HG03439 (cell line): ENCODE measurements at regions not wholly inside any gene's neighbourhood (a gene's known extent, or its start where the extent isn't known, plus 50 kb on each side); places are given as distances from the start of the nearest gene placed in this dataset.
A peak's percentile ranks its signal among the peaks of the same experiment; 100 is the strongest.

Experiments
- ATAC-seq: cut with Tn5 transposase; IDR thresholded peaks from one replicate; pipeline ENCODE4 v1.9.1; 2021; ENCODE audit warnings: mild to moderate bottlenecking, moderate library complexity; ENCODE audit not compliant: unreplicated experiment

DNA sequence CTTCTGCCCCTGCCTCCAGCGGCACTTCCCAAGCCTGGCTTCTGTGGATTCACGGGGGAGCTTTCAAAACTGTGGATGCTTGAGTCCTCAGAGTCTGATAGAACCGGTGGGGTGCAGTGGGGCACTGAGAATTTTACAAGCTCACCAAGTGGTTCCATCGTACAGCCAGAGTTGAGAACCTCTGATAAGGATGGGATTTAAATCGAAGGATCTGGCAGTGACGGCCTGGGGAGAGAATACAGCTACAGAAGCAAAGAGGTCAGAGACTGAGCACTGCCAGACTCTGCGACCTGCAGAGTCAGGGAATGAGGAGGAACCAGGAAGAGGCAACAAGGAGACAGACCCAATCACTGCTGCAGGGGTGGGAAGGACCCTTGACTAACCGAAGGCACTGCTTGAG is 124.6 kb upstream of the BOD1 start:
- no peak for ATAC-seq

DNA sequence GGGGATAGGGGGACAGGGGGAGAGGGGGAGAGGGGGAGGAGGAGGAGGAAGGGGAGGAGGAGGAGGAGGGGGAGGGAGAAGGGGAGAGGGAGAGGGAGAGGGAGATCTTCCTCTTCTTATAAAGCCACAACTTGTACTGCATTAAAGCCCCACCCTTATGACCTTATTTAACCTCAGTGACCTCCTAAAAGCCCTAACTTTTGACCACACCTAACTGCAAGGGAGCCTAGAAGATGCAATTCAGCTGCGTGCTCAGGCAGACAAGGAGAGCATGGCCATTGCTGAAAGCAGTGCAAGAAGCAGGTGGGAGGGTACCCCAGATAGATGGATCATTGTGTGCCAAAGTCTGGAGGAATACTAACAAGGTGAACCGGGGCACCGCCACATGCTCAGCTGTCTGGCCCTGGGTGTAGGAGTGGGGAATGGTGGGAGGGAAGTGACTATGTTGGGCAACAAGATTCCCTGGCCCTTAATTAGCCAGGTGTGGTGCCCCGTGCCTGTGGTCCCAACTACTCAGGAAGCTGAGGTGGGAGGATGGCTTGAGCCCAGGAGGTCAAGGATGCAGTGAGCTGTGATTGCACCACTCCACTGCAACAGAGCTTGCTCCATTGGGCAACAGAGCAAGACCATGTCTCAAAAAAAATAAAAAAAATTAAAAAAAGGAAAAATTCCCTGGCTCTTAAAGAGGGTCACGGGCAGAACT is 125.4 kb upstream of the BOD1 start:
- no peak for ATAC-seq

DNA sequence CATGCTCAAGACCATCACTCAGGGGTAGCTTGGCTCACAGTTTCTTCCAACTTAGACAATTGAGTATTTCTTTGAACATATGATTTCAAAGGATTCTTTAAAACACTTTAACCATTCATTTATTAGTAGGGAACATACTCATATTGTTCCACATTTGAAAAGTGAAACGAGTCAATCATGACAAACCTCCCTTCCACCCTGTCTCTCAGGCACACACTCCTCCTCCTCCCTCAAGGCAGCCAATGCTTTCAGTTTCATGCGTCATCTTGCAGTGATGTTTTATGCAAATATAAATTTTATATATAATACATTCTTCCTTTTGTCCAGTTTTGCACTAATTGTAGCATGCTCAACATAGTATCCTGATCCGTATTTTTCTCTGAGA is 126.0 kb upstream of the BOD1 start:
- ATAC-seq: peak; percentile 45

DNA sequence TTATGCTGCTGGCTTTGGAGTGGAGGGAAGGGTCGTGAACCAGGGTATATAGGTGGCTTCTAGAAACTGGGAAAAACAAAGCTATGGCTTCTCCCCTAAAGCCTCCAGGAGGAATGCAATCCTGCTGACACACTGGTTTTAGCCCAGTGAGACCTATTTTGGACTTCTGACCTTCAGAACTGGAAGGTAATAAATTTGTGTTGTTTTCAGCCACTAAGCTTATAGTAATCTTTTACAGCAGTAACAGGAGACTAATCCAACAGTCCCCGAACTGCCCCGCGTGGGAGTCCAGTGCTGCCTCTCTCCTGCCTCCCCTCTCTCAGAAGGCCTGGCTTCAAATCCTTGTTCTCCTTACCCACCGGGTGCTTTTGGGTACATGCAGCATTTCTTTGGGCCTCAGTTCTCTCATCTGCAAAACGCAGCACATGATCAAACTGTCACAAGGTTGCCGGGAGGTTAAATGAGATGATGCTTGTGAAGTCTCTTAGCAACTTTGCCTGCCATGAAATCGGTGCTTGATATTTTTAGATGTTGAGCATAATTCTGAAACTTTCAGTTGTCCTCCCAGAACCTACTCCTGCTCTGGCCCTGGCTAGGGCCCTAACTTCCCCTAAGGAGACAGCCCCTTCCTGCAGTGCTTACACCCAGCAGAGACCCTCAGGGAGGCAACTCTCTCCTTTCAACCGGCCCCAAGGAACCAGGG is 127.3 kb upstream of the BOD1 start:
- peak; percentile 39 for ATAC-seq

DNA sequence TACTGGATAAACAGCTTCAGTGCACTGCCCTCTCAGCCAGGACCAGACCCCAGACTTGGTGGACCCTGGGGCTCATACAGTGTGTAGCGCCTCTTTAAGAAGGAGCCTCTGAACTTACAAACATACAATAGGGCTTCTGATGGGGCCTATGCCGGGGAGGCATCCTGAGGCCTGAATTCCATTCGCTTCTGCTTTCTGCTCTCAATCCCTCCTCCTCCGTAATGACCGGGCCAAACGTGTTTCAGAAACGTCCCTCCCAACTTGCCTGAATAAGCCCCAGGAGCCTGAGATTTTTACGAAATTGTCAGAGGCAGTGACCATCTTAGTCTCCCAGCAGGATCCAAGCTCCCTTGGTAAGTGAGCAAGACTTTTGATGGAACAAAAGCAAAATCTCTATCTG is 128.1 kb upstream of the BOD1 start:
- no peak for ATAC-seq

DNA sequence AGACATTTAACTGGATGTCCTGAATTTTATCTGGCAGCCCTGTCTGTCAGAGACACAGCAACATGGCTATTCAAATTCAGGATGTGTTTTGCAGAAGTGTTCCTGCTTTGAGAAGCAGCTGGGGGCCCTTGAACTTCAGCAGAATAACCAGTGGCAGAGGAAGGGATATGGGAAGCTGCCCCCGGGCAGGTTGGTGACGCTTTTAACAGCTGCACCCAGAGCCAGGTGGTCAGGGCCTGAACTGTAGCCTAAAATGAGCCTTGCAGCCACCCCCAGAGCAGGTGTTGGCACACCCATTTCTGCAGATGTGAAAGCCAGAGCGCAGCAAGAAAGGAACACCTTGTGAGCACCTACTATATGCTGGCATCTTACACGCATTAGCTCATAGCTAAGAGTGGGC is 128.7 kb upstream of the BOD1 start:
- ATAC-seq: peak; percentile 67

DNA sequence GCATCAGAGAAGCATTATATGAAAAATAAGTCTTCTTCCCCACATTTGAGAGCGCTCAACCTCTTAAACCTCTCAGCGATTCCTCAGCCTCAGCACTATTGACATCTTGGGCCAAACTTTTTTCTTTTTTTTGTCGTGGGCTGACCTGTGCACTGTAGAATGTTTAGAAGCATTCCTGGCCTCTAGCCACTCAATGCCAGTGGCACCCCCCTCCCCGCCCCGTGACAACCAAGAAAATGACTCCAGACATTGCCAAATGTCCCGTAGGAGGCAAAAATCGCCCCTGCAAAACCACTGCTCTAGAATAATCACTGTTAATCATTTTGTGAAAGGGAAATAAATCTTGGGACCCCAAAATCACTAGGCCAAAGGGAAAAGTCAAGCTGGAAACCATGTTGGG is 129.1 kb upstream of the BOD1 start:
- ATAC-seq: no peak

DNA sequence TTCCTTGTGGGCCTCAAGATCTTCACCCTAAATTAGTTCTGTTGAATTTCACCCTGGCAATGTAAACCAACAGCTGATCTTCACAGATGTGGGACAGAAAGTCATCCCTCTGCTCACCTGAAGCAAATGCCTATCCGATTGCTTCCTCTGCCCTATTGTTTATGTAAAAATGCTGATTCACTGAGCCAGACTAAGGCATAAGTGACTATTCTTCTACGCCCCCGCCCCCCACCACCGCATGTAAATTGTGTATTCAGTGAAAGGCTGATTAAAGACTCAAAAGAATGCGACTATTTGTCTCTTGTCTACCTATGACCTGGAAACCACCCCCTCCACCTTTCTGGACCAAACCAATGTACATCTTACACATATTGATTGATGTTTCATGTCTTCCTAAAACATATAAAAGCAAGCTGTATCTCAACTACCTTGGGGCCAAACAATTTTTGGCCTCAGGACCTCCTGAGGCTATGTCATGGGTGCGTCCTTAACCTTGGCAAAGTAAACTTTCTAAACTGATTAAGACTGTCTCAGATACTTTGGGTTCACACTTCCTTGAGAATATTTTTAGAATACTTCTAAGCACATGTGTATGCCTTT is 129.7 kb upstream of the BOD1 start:
- no peak for ATAC-seq

DNA sequence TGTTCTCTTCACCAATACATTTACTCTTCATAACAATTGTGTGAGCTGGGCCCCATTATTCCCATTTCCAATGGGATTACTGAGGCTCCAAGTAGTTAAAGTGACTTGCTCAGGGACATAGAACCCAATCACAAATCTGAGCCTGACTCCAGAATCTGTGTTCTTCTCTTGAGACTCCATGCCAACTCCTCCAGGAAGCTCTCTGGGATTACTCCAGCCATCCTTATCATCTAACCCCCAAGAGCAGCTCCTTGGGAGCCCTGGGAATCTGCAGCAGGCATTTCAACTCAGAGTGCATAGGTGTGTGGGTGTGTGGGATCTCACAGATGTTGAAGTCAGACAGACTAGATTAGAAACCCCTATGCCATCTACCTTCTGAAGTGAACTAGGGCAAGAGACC is 131.4 kb upstream of the BOD1 start:
- no peak for ATAC-seq

DNA sequence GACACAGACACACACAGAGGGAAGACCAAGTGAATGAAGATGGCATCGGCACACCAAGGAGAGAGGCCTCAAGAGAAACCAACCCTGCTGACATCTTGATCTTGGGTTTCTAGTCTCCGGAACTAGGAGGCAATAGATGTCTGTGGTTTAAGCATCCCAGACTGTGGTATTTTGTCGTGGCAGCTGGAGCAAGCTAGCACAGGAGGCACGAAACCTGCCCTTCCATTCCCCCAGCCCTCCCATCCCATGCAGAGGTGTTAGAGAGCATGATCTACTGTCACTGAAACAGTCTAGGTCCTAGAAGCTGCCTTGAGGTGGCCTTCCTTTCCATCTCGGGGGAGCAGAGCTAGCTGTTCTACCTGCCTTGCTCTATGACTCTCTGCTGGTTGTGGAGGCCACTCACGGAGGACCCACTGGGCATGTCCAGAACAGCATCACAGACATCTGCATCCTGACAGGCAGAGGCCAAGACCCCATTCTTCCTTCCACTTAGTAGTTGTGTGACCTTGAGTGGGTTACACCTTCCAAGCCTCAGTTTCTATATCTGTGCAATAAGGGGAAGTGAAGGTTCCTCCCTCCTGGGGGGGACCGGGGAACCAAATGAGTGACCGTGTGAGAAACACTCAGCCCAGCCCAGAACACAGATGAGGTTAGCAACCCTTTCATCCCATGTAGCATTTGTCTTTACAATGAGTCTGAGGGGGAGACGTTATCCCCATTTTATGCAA is 134.3 kb upstream of the BOD1 start:
- no peak for ATAC-seq

DNA sequence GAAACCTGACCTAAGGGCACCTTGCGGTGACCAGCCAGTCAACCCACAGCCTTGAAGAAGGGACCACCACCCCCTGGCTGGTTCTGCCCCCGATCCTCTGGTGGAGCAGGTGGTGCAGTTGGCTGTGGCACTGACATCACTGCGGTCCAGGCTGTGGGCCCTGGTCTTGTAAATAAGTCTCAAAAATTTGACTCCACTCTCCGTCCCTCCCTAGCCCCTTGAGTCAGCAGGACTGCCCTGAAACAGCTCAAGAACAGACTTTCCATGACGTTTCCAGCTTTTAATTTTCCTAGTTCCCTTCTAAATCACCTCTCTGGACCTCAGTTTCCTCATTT is 134.8 kb upstream of the BOD1 start:
- ATAC-seq: no peak

DNA sequence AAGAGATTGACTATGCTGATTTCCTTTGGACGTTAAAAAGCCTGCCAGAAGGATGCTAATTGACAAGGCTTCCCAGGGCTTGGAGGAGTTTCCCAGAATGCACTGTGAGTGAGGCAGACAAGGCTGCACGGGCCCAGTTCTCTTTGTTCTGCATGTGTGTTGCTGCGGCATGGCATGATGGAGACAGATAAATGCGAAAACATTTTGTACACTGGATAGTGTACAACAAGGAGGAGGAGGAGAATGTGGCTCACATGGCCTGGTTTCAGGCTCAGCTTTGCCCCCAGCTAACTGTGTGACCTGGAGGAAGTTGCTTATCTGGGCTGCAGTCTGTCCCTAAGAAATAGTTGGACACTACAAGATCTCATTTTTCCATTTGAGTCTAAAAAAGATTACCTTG is 135.5 kb upstream of the CPEB4 start:
- no peak for ATAC-seq

DNA sequence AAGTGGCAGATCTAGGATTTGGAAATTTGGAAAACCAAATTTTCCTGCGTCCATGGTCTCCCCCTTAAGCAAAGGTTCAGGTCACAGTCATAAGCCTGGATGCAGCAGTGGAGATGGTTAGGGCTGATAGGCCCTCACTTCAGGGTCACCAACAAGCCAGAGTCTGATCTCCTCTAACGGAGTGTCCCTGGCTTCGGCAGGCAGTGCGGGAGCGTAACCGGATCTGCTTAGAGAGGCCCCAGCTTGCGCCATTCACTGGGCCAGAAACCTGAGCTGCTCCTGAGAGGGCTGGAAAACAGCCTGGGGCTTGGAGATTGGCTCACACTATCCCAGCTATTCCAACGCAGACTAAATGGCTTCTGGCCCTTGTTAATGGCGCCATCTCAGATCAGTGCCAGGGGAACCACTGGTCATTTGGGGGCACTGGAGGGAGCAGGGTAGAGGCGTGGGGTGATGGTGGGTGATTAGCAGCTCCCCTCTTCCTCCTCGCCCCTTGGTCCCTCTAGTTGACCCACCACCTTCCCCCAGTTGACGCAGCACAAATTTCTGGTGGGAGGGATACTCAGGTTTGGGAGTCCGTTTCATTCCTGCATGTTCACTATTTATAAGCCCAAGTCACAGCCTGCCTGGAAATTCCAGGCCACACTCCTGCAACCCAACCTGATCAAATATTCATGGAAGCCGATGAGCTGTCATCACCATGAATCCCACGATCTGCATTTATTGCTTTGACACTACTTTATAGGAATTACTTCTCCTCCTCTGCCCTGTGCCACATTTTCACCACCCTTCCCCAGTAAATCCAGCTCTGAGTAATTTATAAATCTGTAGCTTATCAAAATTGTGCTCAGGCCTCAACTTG is 134.6 kb upstream of the CPEB4 start:
- ATAC-seq: no peak

DNA sequence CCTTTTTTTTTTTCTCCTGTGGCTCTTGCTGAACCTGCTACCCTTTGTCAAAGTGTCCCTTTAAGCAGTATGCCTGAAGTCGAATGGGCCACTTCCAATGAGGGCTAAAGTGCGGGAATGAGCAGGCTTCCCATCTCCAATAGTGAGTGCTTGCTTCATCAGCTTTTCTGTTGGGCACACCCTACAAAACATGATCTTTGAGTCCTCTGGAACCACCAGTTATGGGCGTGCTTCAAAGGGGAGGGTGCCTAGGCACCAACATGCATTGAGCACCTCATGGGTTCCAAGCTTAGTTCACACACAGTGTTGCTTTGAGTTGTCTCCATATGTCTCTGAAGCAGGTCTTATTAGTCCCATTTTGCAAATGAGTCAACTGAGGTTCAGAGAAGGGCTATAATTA is 132.8 kb upstream of the CPEB4 start:
- ATAC-seq: no peak

DNA sequence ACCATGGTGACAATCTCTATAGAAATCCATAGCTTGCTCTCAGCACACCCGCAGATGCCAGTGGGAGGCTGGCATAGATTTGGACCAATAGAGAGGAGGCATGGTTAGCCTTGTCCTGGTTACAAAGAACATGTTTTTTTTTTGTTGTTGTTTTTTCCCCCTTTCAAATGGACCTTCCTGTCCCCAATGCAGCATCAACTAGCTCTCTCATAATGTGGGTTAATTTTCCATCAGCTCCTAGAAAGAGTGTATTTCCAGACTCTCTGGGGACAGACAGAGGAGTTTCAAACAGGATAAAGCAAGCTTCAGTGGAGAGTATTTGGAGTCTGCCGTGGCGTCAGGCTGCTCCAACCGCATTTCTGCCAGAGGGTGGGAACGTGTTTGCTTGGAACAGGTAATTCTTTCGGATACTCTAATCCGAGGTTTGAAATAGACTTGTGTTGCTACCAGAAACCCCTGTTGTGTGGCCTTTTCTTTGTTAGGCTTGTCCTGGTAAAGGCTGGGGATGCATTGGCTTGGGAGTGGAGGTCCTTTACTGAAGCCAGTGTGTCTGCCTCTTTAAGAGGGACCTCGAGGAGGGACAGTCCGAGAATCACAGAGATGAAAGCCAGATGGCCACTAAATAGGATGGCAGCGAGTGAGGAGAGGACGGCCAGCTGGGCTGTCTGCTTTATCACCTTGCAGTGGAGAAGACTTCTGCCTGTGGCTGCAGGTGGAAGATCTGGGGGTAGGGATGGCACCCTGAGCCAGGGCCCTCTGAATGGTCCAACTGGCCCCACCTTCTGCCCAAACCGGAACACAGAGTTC is 130.5 kb upstream of the CPEB4 start:
- no peak for ATAC-seq

DNA sequence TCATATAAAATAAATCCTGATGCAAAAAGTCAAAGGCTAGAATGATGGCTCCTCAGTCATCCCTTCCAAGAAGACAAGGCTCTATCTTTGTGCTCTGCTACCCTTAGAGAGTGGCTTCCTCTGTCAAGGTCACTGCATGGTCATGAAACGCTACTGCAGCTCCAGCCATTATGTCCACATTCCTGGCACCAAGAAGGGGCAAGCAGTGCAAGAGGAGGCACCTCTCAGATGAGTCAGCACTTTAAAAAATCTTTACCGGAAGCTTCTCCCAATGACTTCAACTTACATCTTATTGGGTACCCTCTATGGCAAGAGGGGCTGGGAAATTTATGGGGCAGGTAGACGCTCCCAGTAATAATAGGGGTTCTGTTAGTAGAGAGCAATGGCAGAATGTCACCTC is 129.5 kb upstream of the CPEB4 start:
- no peak for ATAC-seq

DNA sequence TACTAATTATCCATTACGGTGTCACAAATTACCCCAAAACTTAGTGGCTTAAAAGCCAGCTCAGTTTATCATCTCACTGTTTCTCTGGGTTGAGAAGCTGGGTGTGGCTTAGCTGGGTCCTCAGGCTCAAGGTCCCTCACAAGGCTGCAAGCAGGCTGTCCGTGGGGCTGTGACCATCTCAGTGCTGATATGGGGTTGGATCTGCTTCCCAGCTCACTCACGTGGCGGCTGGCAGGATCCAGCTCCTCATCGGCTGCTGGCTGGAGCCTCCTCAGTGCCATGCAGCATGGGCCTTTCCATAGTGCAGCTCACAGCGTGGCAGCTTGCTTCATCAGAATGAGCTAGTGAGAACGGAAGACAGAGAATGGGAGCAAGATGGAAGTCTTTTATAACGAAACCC is 128.5 kb upstream of the CPEB4 start:
- no peak for ATAC-seq

DNA sequence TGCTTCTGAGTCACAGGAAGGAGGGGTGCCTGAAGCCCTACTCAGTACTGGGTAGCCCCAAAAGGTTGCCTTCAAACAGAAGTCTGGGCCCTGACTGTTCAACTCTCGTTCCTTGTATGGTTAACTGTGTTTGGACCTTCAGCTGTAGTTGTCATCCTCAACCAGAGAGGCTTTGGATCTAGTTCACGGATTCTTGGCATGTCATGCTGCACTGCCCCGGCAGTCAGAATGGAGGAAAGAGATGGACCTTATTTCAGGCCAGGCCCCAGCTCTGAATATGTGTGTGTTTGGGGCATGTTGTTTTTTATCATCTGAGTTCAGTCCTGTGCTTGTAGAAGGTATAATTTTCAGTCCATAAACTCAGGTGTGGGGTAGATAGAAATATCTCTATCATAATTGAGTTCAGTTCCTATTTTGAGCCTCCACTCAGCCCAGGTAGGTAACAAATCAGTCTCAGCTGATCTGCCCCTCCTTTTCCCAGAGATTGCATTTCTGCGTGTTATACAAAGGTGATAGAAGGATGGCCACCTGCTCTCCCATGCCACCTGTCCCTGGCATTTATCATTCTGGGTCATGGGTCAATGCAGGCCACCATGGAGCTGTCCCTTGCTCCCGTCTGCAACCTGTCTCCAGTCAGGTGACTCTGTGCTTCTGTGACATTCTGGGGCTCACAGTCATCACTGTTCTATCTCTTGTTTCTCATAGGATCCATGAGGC is 127.5 kb upstream of the CPEB4 start:
- no peak for ATAC-seq

DNA sequence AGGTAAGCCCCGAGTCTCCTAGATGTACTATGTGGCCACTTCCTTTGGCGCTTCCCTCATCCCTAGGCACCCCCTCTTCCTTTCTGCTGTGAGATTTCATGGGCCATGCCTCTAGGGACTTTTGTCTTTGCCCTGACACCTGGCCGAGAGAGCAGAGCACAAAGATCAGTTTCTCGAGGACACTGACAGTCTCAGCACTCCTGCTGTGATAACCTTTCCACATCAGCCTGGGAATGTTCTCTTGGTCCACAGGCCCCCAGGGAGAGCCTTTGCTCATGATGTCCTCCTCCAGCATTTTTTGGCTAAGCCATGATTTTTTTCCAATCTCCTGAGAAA is 127.0 kb upstream of the CPEB4 start:
- ATAC-seq: no peak

DNA sequence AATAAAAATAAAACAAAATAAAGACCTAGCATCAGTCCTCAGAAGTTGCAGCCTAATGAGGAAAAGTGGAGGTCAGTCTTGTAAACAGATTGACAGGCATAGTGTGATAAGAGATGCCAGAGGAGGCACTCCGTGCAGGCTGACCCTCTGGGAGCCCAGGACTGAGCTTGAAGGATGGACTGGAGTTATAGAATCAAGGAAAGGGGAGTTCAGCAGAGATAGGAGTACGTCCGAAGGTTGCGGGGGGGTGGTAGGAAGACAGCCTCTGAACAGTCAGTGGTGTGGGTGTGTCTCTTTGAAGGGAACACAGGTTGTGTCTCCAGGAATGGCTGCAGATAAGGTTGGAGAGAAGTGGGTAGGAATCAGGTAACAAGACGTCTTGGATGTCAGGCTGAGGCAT is 126.1 kb upstream of the CPEB4 start:
- ATAC-seq: no peak
